DMS53 (cell line): ENCODE measurements at regions not wholly inside any gene's neighbourhood (a gene's known extent, or its start where the extent isn't known, plus 50 kb on each side); places are given as distances from the start of the nearest gene placed in this dataset.
"Not testable (repeated sequence)": the region's sequence is repeated elsewhere in the genome, so short reads cannot be mapped to it uniquely, and the experiment has no call there.

Experiments
- DNase-seq: peaks from one replicate; lab custom pipeline; 2025; lab: John Stamatoyannopoulos, UW

DNA sequence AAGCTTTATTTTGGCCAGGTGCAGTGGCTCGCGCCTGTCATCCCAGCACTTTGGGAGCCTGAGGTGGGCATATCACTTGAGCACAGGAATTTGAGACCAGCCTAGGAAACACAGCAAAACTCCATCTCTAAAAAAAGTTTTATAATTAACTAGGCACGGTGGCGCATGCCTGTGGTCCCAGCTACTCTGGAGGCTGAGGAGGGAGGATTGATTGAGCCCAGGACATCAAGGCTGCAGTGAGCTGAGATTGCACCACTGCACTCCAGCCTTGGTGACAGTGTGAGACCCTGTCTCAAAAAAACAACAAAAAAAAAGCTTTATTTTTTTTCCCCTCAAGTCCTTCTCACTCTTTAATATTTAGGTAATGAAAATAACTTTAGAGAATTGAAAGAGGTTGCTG lies 100.8 kb upstream of the CMC1 start:
- DNase-seq = no peak

DNA sequence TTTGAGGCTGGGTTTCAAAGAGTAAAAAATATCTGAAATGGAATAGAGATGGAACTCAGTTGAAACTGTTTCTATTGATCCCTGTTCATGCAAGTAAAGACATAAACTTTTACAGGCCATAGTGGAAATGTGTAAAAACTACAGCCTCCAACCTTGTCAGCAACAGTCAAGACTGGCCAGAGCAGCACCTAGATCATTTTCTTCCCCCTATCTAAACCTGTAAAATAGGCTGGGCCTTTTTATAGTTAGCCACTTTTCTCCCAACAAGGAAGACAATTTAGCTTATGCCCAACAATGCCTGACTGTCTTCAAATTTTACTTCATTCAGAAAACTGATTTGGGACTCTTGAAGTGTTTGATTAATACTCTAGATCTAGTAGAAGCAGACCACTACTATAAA lies 91.5 kb upstream of the CMC1 start:
- no peak for DNase-seq

DNA sequence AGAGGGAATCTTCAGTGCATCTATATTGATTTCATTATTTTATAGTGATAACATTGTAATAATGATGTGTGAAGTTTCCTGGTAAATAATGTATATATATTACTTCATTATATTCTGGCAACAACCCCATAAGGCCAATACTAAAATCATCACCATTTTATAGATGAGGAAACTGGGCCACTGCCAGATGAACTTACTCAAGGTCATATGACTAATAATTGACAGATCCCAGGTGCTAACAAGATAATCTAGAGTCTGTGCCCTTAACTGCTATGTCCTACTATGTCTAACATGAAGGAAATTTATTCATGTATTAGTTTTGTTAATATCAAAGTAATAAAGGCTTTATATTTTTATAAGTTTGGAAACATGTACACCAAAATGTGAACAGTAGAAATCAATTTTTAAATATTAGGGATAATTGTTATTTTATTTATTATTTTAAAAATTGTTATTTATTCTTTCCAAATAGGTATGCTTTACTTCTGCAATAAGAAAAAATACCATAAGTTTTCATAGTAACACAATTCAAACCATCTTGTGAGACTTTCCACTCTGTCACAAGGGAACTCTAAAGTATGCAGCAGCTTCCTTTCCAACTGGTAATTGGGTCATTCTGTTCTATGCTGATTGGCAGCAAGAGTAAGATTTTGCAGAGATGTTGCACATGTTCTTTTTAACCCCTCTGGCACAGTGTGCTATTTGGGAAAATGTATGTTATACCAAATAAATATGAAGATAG lies 90.8 kb upstream of the CMC1 start:
- peak; percentile 4 for DNase-seq

- DNase-seq = no peak
Measured at GRCh38 chr3:28151207-28151550, 90.2 kb upstream of the CMC1 start.

GRCh38 chr3:28151608-28152228 lies 89.7 kb upstream of the CMC1 start:
- DNase-seq = no peak

DNA sequence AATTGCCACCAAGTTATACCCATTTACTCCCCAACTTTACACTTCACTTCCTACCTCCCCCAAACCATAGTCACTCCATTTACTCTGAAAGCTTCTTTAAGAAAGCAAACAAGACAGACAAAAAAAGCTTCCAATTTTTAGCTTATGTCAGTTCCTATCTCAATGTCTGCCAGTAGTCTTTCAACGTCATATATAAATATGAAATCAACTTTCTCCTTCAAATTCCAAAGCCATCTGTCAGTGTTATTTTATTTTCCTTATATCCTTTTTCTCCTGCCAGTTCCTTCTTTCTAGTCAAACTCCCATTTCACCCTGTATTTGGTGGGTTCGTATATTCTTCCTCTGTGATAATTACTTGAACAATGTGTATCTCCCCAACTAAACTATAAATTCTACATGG lies 85.8 kb upstream of the CMC1 start:
- DNase-seq = no peak

GRCh38 chr3:28156599-28156998 lies 84.8 kb upstream of the CMC1 start:
- DNase-seq = not testable (repeated sequence)

DNA sequence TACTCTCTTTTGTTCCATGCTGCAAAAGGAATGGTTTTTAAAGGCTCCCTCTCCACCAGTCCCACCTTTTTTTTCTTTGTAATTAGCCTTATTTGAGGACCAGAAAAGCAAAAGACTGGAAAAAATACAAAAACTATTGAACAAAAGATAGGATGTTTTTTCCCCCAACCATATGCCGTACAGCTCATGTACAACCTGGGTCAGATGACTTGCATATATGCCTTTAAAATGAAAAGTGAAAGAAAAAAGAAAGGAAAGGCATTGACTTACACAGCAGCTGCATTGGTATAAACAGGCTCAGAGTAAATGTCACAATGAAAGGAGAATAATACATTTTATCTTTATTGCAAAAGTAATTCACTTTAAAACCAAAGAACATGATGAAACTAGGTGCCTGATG lies 69.5 kb upstream of the CMC1 start:
- peak; percentile 17 for DNase-seq

- DNase-seq = no peak
Measured at GRCh38 chr3:28172748-28173147, 68.7 kb upstream of the CMC1 start.

DNA sequence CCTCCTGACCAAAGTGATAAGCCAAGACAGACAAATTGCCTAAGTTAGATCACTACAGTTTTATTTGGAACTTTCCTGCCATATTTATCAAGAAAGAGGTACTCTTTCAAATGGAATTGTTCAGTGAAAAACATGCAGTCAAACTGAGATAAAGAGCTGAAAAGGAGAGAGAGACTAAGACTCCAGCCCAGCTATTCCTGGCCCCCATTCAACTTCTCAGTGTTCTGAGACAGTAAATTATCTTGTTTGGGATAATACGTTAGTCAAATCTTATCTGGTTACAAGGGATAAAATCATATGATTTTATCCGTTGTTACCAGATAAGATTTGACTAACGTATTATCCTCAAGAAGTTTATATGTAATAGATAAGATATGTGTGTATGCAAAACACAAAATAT lies 67.6 kb upstream of the CMC1 start:
- DNase-seq = no peak

GRCh38 chr3:28186748-28187147 lies 54.7 kb upstream of the CMC1 start:
- DNase-seq = no peak

GRCh38 chr3:28188686-28189085 lies 52.7 kb upstream of the CMC1 start:
- DNase-seq = no peak

DNA sequence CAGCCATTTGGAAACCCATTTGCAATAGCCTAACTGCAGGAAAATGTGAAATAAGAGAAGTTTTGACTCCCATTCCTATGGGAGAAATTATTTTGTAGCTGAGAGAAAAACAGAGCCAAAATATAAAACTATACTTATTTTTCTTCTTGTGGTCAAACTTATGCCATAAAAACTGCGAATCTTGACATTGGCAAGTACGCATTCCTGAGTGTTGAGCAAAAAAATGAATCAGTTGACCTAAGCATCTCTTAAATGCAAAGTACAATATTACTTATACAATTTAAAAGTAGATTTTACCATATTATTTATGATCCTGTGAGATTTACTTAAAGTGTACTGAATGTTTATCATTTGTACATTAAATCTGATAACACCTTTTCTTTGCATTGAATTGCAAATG lies 50.1 kb upstream of the CMC1 start:
- DNase-seq = no peak
